Glutamatergic neuron (in vitro differentiated cells): ENCODE measurements at regions not wholly inside any gene's neighbourhood (a gene's known extent, or its start where the extent isn't known, plus 50 kb on each side); places are given as distances from the start of the nearest gene placed in this dataset.

Experiments
- DNase-seq: peaks from one replicate; pipeline ENCODE4 v3.0.0; 2022
- H3K27ac Mint-ChIP-seq: one replicate; pipeline ENCODE4 v1.8.0; 2020; ENCODE audit warnings: mild to moderate bottlenecking, mixed read lengths, inconsistent platforms; ENCODE audit not compliant: unreplicated experiment
- H3K27me3 Mint-ChIP-seq: one replicate; pipeline ENCODE4 v1.8.0; 2020; ENCODE audit warnings: mild to moderate bottlenecking, moderate library complexity, mixed read lengths, inconsistent platforms; ENCODE audit not compliant: unreplicated experiment
- H3K36me3 Mint-ChIP-seq: one replicate; pipeline ENCODE4 v1.8.0; 2020; ENCODE audit warnings: mild to moderate bottlenecking, mixed read lengths, inconsistent platforms; ENCODE audit not compliant: unreplicated experiment
- H3K4me1 Mint-ChIP-seq: one replicate; pipeline ENCODE4 v1.8.0; 2020; ENCODE audit warnings: mild to moderate bottlenecking, low read depth, mixed read lengths, inconsistent platforms; ENCODE audit not compliant: unreplicated experiment
- H3K4me3 Mint-ChIP-seq: one replicate; pipeline ENCODE4 v1.8.0; 2020; ENCODE audit warnings: mild to moderate bottlenecking, mixed read lengths, inconsistent platforms; ENCODE audit not compliant: unreplicated experiment
- H3K9me3 Mint-ChIP-seq: one replicate; pipeline ENCODE4 v1.8.0; 2020; ENCODE audit warnings: mild to moderate bottlenecking, moderate library complexity, mixed read lengths, inconsistent platforms; ENCODE audit not compliant: unreplicated experiment
- CTCF ChIP-seq: fragments of 200-600 bp; sonication (generic); IDR thresholded peaks from one replicate; pipeline ENCODE4 v1.5.0; 2021; ENCODE audit not compliant: partially characterized antibody, unreplicated experiment

GRCh38 chr4:156528216-156528615, 443.4 kb downstream of the PDGFC start:
- H3K36me3 Mint-ChIP-seq, result no peaks in the 10 kb centered on the region
- H3K27me3 Mint-ChIP-seq, result no peaks in the 10 kb centered on the region
- TF ChIP-seq CTCF, result no peak
- no peak for DNase-seq
- H3K27ac Mint-ChIP-seq, result no peak overlapping the region
- peaks cover under 1% of the 10 kb centered on the region for H3K9me3 Mint-ChIP-seq
- no peak overlapping the region for H3K4me3 Mint-ChIP-seq
- H3K4me1 Mint-ChIP-seq, result peaks cover 2% of the 10 kb centered on the region

GRCh38 chr4:156527237-156527993, 444.2 kb downstream of the PDGFC start:
- Mint-ChIP-seq H3K9me3 (no peaks in the 10 kb centered on the region), H3K4me3 (no peak overlapping the region), H3K36me3 (no peaks in the 10 kb centered on the region), H3K27me3 (no peaks in the 10 kb centered on the region), H3K4me1 (peaks cover 2% of the 10 kb centered on the region), H3K27ac (no peak overlapping the region)
- no peak for TF ChIP-seq CTCF
- DNase-seq, result no peak

- no peaks in the 10 kb centered on the region for H3K36me3 Mint-ChIP-seq
- DNase-seq, result no peak
- no peak for TF ChIP-seq CTCF
- peaks cover 2% of the 10 kb centered on the region for H3K4me1 Mint-ChIP-seq
- no peaks in the 10 kb centered on the region for H3K9me3 Mint-ChIP-seq
- no peak overlapping the region for H3K4me3 Mint-ChIP-seq
- no peak overlapping the region for H3K27ac Mint-ChIP-seq
- H3K27me3 Mint-ChIP-seq, result no peaks in the 10 kb centered on the region
Observed at GRCh38 chr4:156523991-156524390, 447.6 kb downstream of the PDGFC start.

- Mint-ChIP-seq H3K36me3 (no peaks in the 10 kb centered on the region), H3K4me3 (no peak overlapping the region), H3K27me3 (no peaks in the 10 kb centered on the region), H3K4me1 (peaks cover 2% of the 10 kb centered on the region), H3K9me3 (no peaks in the 10 kb centered on the region), H3K27ac (no peak overlapping the region)
- TF ChIP-seq CTCF, result no peak
- DNase-seq, result no peak
Observed at GRCh38 chr4:156523492-156523891, 448.1 kb downstream of the PDGFC start.

- H3K4me1 Mint-ChIP-seq, result peaks cover 2% of the 10 kb centered on the region
- H3K9me3 Mint-ChIP-seq, result no peaks in the 10 kb centered on the region
- H3K36me3 Mint-ChIP-seq, result no peaks in the 10 kb centered on the region
- no peak for TF ChIP-seq CTCF
- no peak overlapping the region for H3K4me3 Mint-ChIP-seq
- no peak overlapping the region for H3K27ac Mint-ChIP-seq
- no peaks in the 10 kb centered on the region for H3K27me3 Mint-ChIP-seq
- no peak for DNase-seq
Observed at GRCh38 chr4:156521631-156522030, 450.0 kb downstream of the PDGFC start.
